Endothelial cell of umbilical vein (primary cell): ENCODE measurements at regions not wholly inside any gene's neighbourhood (a gene's known extent, or its start where the extent isn't known, plus 50 kb on each side); places are given as distances from the start of the nearest gene placed in this dataset.

Experiments used
- CTCF ChIP-seq, 2 donors: IDR thresholded peaks; 1 replicate in 1 of 2; 2 replicates in 1 of 2; pipeline ENCODE4 v1.5.1; 2011; ENCODE audit warnings: low read length in 2 of 2, mild to moderate bottlenecking in 2 of 2, moderate library complexity in 2 of 2, control low read depth in 1 of 2, inconsistent platforms in 1 of 2, low read depth in 1 of 2; ENCODE audit not compliant: insufficient read depth in 1 of 2; ENCODE audit errors: extremely low read depth in 1 of 2
- POLR2A ChIP-seq: IDR thresholded peaks from 2 replicates; pipeline ENCODE4 v1.6.1; 2012; ENCODE audit warnings: low read depth, mild to moderate bottlenecking, control low read depth, low read length
- POLR2AphosphoS5 ChIP-seq: IDR thresholded peaks from 2 replicates; pipeline ENCODE4 v1.6.1; 2012; ENCODE audit warnings: low read depth, mild to moderate bottlenecking, control low read depth, low read length, moderate library complexity; ENCODE audit not compliant: insufficient read depth

DNA sequence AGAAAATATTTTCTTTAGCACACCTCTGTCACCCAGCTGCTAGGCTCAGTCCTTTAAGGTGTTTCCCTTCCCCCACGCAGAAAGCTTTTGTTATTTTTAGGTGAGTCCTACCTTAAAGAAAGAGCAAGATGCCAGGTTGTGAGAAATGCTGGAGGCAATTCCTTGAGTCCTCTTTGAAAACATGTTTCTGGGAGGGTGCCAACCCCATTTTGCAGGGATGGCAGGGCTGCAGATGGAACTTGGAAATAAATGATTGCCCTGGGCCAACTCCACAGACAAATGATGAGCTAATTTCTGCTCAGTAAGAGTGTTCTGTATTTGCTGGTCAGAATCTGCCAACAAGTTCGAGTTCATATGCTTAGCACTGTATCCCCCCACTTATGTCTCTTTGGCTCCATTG, 119.2 kb upstream of the RAB3GAP2 start:
- TF ChIP-seq POLR2A (no peak), CTCF (IDR thresholded peaks at IDR 0.05; ENCODE audit: extremely low read depth in 1 of 2, insufficient read depth in 1 of 2, low read depth in 1 of 2, low read length in 2 of 2) (no peak), POLR2AphosphoS5 (no peak)
